Thyroid gland (tissue), 4 donors: ENCODE measurements at regions not wholly inside any gene's neighbourhood (a gene's known extent, or its start where the extent isn't known, plus 50 kb on each side); places are given as distances from the start of the nearest gene placed in this dataset.

ENCODE experiments used
- POLR2A ChIP-seq, 2 donors: fragments of 450-650 bp; IDR thresholded peaks; one replicate each; pipeline ENCODE4 v1.6.1; 2017; ENCODE audit warnings: antibody characterized with exemption in 2 of 2, mild to moderate bottlenecking in 2 of 2, moderate library complexity in 1 of 2
- TF ChIP-seq, protein P1 (sequence below), 6 experiments: fragments of 200-600 bp in 3 of 6; fragments of 450-650 bp in 3 of 6; sonication (generic) in 3 of 6; IDR thresholded peaks; one replicate each; pipeline ENCODE4 v1.5.1; 2016 to 2019; ENCODE audit warnings: antibody characterized with exemption in 6 of 6, mild to moderate bottlenecking in 2 of 6, inconsistent platforms in 1 of 6, moderate library complexity in 1 of 6

DNA sequence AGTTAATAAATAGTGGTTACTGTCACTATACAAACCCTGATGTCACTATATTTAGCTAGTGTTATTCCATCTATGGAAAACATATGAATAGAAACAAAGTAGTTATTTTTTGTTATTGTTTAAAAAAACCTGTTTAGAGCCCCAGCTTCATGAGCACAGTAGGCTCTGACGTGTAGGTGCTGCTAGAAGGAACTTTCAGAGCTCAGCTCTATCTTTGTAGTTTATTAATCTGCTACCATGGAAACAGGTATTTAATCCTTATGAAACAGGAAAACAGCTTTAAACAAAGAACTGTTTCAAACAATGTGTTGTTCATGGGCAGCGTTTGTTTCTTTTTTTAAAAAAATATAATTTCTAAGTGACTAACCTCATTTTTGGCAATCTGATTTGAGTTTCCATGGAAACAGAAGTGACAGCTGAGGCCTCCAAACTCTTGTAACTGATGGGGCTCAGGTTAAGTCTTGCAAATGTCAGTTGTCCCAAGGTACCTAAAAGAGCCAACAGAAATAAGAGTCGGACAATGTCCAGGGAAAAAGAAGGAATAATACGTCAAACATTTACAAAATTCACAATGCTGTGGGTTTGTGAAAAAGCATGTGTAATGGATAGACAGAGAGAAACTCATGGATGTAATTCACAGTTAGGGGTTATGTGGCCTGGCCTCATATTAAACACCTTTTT, 162.0 kb upstream of the C21orf91 start:
- TF ChIP-seq, protein P1, sequence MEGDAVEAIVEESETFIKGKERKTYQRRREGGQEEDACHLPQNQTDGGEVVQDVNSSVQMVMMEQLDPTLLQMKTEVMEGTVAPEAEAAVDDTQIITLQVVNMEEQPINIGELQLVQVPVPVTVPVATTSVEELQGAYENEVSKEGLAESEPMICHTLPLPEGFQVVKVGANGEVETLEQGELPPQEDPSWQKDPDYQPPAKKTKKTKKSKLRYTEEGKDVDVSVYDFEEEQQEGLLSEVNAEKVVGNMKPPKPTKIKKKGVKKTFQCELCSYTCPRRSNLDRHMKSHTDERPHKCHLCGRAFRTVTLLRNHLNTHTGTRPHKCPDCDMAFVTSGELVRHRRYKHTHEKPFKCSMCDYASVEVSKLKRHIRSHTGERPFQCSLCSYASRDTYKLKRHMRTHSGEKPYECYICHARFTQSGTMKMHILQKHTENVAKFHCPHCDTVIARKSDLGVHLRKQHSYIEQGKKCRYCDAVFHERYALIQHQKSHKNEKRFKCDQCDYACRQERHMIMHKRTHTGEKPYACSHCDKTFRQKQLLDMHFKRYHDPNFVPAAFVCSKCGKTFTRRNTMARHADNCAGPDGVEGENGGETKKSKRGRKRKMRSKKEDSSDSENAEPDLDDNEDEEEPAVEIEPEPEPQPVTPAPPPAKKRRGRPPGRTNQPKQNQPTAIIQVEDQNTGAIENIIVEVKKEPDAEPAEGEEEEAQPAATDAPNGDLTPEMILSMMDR (IDR thresholded peaks at IDR 0.05): no peak
- no peak for TF ChIP-seq POLR2A (IDR thresholded peaks at IDR 0.05)
